ENCODE measurements at regions not wholly inside any gene's neighbourhood (a gene's known extent, or its start where the extent isn't known, plus 50 kb on each side); places are given as distances from the start of the nearest gene placed in this dataset.

DNA sequence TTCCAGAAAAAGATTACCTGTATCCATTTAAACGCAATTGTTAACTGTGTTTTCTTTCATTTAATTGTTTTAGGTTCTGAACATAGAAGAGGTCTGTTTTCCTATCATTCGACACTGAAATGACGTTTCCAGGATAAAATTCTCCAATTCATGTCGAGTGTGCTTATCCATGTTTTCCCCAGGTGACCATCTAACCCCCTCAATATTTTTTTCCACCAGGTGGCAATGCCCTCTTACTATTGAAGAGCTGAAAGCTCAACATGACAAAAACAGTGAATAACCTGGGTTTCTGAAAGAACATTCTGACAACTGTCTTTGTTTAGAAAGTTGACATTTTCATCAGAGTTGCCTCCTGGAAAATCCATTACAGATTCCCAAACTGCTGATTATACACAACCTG is 948.7 kb downstream of the KCNJ2 start:
- TF ChIP-seq, protein P1, sequence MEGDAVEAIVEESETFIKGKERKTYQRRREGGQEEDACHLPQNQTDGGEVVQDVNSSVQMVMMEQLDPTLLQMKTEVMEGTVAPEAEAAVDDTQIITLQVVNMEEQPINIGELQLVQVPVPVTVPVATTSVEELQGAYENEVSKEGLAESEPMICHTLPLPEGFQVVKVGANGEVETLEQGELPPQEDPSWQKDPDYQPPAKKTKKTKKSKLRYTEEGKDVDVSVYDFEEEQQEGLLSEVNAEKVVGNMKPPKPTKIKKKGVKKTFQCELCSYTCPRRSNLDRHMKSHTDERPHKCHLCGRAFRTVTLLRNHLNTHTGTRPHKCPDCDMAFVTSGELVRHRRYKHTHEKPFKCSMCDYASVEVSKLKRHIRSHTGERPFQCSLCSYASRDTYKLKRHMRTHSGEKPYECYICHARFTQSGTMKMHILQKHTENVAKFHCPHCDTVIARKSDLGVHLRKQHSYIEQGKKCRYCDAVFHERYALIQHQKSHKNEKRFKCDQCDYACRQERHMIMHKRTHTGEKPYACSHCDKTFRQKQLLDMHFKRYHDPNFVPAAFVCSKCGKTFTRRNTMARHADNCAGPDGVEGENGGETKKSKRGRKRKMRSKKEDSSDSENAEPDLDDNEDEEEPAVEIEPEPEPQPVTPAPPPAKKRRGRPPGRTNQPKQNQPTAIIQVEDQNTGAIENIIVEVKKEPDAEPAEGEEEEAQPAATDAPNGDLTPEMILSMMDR (IDR thresholded peaks at IDR 0.05; ENCODE audit: insufficient read depth, low read depth, low read length, missing control alignments): peak; percentile 64
- H3K4me3 ChIP-seq (ENCODE audit: low read length): no peak overlapping the region
- peak; percentile 64 for DNase-seq (ENCODE audit: low read depth)

DNA sequence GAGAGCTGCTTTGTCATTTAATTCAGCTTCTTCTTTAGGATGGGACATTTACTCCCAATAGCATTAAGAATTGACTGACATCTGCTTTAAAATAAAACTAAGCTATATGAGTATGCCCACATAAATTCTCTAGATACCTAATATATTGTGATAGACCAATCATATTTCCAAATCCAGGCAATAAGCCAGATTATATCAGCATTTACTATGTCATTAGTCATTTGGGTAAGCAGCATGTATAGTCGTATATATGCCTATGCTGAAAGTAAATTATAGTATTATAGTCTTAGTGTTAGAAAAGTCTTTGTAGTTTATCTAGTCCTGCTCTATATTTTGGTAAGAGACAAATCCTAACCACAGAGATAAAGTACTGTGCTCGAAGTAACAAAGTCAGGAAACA is 958.1 kb downstream of the KCNJ2 start:
- DNase-seq (ENCODE audit: low read depth): no peak
- TF ChIP-seq, protein P1 (IDR thresholded peaks at IDR 0.05; ENCODE audit: insufficient read depth, low read depth, low read length, missing control alignments): no peak
- H3K4me3 ChIP-seq (ENCODE audit: low read length): no peak overlapping the region

DNA sequence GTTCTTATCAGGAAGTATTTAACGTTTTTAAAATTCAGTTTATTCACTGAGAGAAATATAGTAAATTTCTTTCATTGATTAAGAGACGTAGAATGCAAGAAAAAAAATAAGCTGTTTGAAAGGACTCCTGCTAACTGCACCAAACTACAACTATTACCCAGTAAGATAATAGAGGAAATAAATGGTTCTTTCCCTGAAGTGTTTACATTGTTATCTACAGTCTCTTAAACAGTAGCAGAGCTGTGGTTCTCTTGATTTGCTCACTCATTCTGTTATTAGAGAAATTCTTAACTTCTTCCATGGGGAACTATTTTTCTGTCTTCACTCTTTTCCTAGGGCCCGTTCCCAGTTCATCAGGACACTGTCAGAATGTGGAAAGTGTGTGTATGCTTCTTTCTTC is 973.0 kb downstream of the KCNJ2 start:
- no peak for DNase-seq (ENCODE audit: low read depth)
- no peak overlapping the region for H3K4me3 ChIP-seq (ENCODE audit: low read length)
- TF ChIP-seq, protein P1 (IDR thresholded peaks at IDR 0.05; ENCODE audit: insufficient read depth, low read depth, low read length, missing control alignments): no peak

DNA sequence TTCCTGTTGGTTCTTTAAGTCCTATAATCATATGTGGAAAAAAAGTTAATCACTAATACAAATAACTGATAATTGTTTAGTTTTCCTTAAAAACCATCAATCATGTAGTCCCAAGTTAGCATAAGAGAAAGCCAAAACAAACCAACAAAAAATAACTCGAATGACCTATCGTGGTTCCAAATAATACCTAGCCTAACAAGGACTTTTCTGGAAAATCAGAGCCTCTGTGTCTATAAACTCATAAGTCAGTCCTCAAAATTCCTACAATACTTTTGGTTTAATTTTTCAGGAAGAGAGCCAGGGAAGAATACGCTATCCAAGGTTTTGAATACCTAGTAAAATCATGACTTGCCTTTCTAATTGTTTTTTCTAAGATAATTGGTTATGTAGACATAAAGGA is 975.3 kb upstream of the SOX9 start:
- TF ChIP-seq, protein P1 (IDR thresholded peaks at IDR 0.05; ENCODE audit: insufficient read depth, low read depth, low read length, missing control alignments): no peak
- no peak for DNase-seq (ENCODE audit: low read depth)
- no peak overlapping the region for H3K4me3 ChIP-seq (ENCODE audit: low read length)

DNA sequence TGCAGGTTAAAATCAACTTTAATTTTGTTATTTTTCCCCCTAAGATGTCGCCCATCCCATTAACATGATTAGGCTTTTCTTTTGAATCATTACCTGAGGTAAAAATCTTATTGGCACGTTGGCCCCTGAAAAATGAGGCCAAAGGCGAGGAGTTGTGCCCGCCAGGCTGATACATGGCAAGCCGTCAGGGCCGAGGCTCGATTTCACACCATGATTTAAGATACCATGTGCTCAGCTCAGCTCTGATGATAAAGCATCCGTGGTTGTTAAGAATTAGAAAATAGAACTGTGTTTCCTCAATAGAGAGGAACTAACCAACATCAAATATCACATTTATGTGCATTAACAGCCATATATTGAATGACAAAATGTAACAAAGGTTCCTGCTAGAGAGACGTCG is 972.9 kb upstream of the SOX9 start:
- no peak overlapping the region for H3K4me3 ChIP-seq (ENCODE audit: low read length)
- DNase-seq (ENCODE audit: low read depth): no peak
- TF ChIP-seq, protein P1 (IDR thresholded peaks at IDR 0.05; ENCODE audit: insufficient read depth, low read depth, low read length, missing control alignments): no peak

DNA sequence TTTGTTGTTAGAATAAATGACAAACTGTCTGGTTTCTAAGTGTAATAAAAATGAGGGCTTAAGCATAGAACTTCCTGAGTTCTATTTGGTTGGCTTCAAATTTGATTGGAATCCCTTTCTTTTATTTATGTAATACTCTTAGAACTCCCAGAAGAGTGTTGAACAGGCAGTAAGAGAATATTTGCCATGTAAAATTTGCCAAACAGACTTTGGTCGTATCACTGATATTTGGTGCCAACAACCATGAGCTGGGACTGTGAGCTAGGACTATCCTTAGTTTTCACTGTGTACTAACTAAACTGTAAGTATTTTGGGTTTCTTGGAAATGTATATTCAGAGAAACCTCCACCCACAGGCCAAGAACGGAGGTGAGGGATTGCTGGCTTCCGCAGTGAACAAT is 971.2 kb upstream of the SOX9 start:
- TF ChIP-seq, protein P1 (IDR thresholded peaks at IDR 0.05; ENCODE audit: insufficient read depth, low read depth, low read length, missing control alignments): no peak
- no peak overlapping the region for H3K4me3 ChIP-seq (ENCODE audit: low read length)
- no peak for DNase-seq (ENCODE audit: low read depth)

DNA sequence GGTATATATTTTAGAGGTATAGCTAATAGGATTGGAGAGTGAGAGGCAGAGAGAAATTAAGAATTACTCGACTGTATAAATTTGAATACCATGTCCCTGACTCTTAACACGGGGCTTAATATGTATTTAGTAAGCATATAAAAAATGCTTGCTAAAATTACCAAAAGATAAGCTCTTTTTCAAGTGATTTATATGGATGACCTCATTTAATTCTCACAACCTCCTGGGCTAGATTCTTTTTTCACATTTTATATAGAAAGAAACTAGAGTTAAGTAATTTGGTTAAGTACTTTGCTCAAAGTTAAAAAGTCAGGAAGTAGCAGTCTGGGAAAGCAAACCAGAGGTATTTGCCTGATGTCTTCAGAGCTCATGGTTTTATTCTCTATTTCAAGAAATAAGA is 963.5 kb upstream of the SOX9 start:
- TF ChIP-seq, protein P1 (IDR thresholded peaks at IDR 0.05; ENCODE audit: insufficient read depth, low read depth, low read length, missing control alignments): no peak
- no peak for DNase-seq (ENCODE audit: low read depth)

More for the DNA sequence above, 963.5 kb upstream of the SOX9 start:
- no peak overlapping the region for H3K4me3 ChIP-seq (ENCODE audit: low read length)
